GM18520 (cell line): ENCODE measurements at regions not wholly inside any gene's neighbourhood (a gene's known extent, or its start where the extent isn't known, plus 50 kb on each side); places are given as distances from the start of the nearest gene placed in this dataset.
"Not testable (repeated sequence)": the region's sequence is repeated elsewhere in the genome, so short reads cannot be mapped to it uniquely, and the experiment has no call there.

Source experiments
- ATAC-seq: cut with Tn5 transposase; IDR thresholded peaks from one replicate; pipeline ENCODE4 v1.9.1; 2021; ENCODE audit not compliant: unreplicated experiment

GRCh38 chr4:38463268-38463958, 200.6 kb upstream of the KLF3 start:
- no peak for ATAC-seq

GRCh38 chr4:38464328-38464727, 199.7 kb upstream of the KLF3 start:
- no peak for ATAC-seq

GRCh38 chr4:38466401-38466800, 197.6 kb upstream of the KLF3 start:
- ATAC-seq: no peak

- no peak for ATAC-seq
These were observed 196.7 kb upstream of the KLF3 start for GRCh38 chr4:38467296-38467695.

GRCh38 chr4:38468339-38468866, 195.6 kb upstream of the KLF3 start:
- no peak for ATAC-seq

GRCh38 chr4:38469410-38469809, 194.6 kb upstream of the KLF3 start:
- no peak for ATAC-seq

GRCh38 chr4:38470735-38471262, 193.2 kb upstream of the KLF3 start:
- ATAC-seq: no peak

- no peak for ATAC-seq
These were observed 181.3 kb upstream of the KLF3 start for GRCh38 chr4:38482696-38483095.

GRCh38 chr4:38483628-38484027, 180.4 kb upstream of the KLF3 start:
- not testable (repeated sequence) for ATAC-seq

GRCh38 chr4:38489011-38489861, 174.8 kb upstream of the KLF3 start:
- ATAC-seq: no peak

- no peak for ATAC-seq
These were observed 173.9 kb upstream of the KLF3 start for GRCh38 chr4:38489924-38490639.

GRCh38 chr4:38490753-38491446, 173.1 kb upstream of the KLF3 start:
- no peak for ATAC-seq

GRCh38 chr4:38491854-38492478, 172.0 kb upstream of the KLF3 start:
- ATAC-seq: no peak

GRCh38 chr4:38493066-38493465, 170.9 kb upstream of the KLF3 start:
- no peak for ATAC-seq

GRCh38 chr4:38495446-38495845, 168.6 kb upstream of the KLF3 start:
- no peak for ATAC-seq

GRCh38 chr4:38497121-38497520, 166.9 kb upstream of the KLF3 start:
- ATAC-seq: no peak

GRCh38 chr4:38499101-38499500, 164.9 kb upstream of the KLF3 start:
- no peak for ATAC-seq

- ATAC-seq: no peak
These were observed 163.6 kb upstream of the KLF3 start for GRCh38 chr4:38500433-38500832.

- ATAC-seq: no peak
These were observed 162.3 kb upstream of the KLF3 start for GRCh38 chr4:38501698-38502097.

GRCh38 chr4:38503689-38504395, 160.2 kb upstream of the KLF3 start:
- peak; percentile 73 for ATAC-seq
